SU-DHL-6 (cell line): ENCODE measurements at regions not wholly inside any gene's neighbourhood (a gene's known extent, or its start where the extent isn't known, plus 50 kb on each side); places are given as distances from the start of the nearest gene placed in this dataset.

Experiments used
- H2AFZ ChIP-seq: fragments of 200-600 bp; sonication (generic); 2 replicates; pipeline ENCODE4 v1.6.1; 2014; ENCODE audit warnings: low read depth, mild to moderate bottlenecking, moderate library complexity, mixed read lengths, antibody characterized with exemption, low read length; ENCODE audit not compliant: severe bottlenecking
- H3F3A ChIP-seq: fragments of 200-600 bp; shearing (Covaris generic); 2 replicates; pipeline ENCODE4 v1.6.0; 2016; ENCODE audit warnings: antibody characterized with exemption, mild to moderate bottlenecking; ENCODE audit not compliant: insufficient read depth
- H3K27ac ChIP-seq: fragments of 200-600 bp; sonication (generic); 2 replicates; pipeline ENCODE4 v1.5.1; 2016; ENCODE audit warnings: low read depth, mild to moderate bottlenecking, low read length, moderate library complexity, mixed read lengths
- H3K27me3 ChIP-seq: fragments of 200-600 bp; sonication (generic), shearing (Covaris generic); 2 replicates; pipeline ENCODE4 v1.6.0; 2014; ENCODE audit warnings: mild to moderate bottlenecking, low read length
- H3K36me3 ChIP-seq: fragments of 200-600 bp; sonication (generic); 2 replicates; pipeline ENCODE4 v1.6.1; 2014; ENCODE audit warnings: mild to moderate bottlenecking, low read length, mixed read lengths
- H3K4me2 ChIP-seq: fragments of 300-600, 200-600 bp; shearing (Covaris generic), sonication (generic); 2 replicates; pipeline ENCODE4 v1.6.0; 2014; ENCODE audit warnings: low read length, low read depth, mild to moderate bottlenecking; ENCODE audit not compliant: poor library complexity, severe bottlenecking
- H3K4me3 ChIP-seq: fragments of 200-600 bp; sonication (generic); 2 replicates; pipeline ENCODE4 v1.5.1; 2014; ENCODE audit warnings: antibody characterized with exemption, low read length, mild to moderate bottlenecking, mixed read lengths; ENCODE audit not compliant: insufficient read depth, poor library complexity, severe bottlenecking
- H3K79me2 ChIP-seq: fragments of 200-600 bp; sonication (generic); 2 replicates; pipeline ENCODE4 v1.6.1; 2014; ENCODE audit warnings: mild to moderate bottlenecking, low read length, moderate library complexity; ENCODE audit not compliant: insufficient read depth
- H3K9ac ChIP-seq: fragments of 200-600 bp; sonication (generic); 2 replicates; pipeline ENCODE4 v1.7.0; 2014; ENCODE audit warnings: mild to moderate bottlenecking, low read length
- H3K9me2 ChIP-seq: fragments of 200-600 bp; sonication (generic); replicated peaks from 2 replicates; pipeline ENCODE4 v1.6.1; 2014; ENCODE audit warnings: low read length; ENCODE audit not compliant: insufficient read depth
- H3K9me3 ChIP-seq: fragments of 200-600 bp; sonication (generic); 2 replicates; pipeline ENCODE4 v1.6.1; 2014; ENCODE audit warnings: low read length, mixed read lengths; ENCODE audit not compliant: insufficient read depth
- H4K20me1 ChIP-seq: fragments of 200-600 bp; sonication (generic); 2 replicates; pipeline ENCODE4 v1.6.1; 2014; ENCODE audit warnings: low read depth, mild to moderate bottlenecking, antibody characterized with exemption, low read length, moderate library complexity, mixed read lengths
- EZH2phosphoT487 ChIP-seq: fragments of 200-600 bp; sonication (generic), shearing (Covaris generic); conservative IDR thresholded peaks from 2 replicates; pipeline ENCODE4 v1.6.1; 2018; ENCODE audit warnings: mild to moderate bottlenecking, antibody characterized with exemption, low read length, moderate library complexity, mixed read lengths
- TF ChIP-seq, protein P1 (sequence below): fragments of 200-600 bp; sonication (generic); IDR thresholded peaks from one replicate; pipeline ENCODE4 v1.5.1; 2017; ENCODE audit warnings: antibody characterized with exemption, mild to moderate bottlenecking, low read length, moderate library complexity; ENCODE audit not compliant: insufficient read depth, poor library complexity, severe bottlenecking

DNA sequence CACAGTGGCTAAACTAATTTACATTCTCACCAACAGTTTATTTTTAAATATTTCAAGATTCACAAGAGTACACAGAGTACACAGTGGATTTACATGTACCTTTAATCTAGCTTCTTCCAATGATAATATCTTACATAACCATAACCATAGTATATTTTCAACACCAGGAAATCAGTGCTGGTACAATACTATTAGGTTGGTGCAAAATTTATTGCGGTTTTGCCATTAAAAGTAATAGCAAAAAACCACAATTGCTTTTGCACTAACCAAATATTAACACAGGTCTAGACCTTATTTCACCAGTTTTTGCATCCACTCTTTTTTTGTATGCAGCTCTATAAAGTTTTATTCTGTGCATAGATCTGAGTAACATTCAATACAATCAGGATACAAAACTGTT lies 163.0 kb downstream of the SCG2 start:
- H4K20me1 ChIP-seq: no peaks in the 10 kb centered on the region
- no peaks in the 10 kb centered on the region for H3K9me3 ChIP-seq
- no peaks in the 10 kb centered on the region for H3K9me2 ChIP-seq

DNA sequence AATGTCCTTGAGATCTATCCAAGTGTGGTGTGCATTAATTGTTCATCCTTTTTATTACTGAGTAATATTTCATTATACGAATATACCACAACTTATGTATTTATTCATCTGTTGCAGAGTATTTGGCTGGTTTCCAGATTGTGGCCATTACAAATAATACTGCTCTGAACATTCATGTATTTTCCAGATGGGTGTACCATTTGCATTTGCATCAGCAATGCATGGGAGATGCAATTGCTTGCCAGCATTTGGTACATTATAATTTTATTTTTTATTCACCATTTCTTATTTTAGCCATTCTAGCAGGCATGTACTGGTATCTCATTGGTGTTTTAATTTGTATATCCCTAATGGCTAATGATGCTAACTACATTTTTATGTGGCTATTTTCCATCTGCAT lies 162.4 kb downstream of the SCG2 start:
- Histone ChIP-seq H3K4me2 (no peak overlapping the region), H3F3A (no peaks in the 10 kb centered on the region), H3K9ac (no peak overlapping the region), H3K9me3 (no peaks in the 10 kb centered on the region), H3K36me3 (no peaks in the 10 kb centered on the region), H3K27me3 (no peaks in the 10 kb centered on the region), H3K9me2 (no peaks in the 10 kb centered on the region), H3K79me2 (no peaks in the 10 kb centered on the region), H3K27ac (no peak overlapping the region), H3K4me3 (no peak overlapping the region), H2AFZ (no peak overlapping the region), H4K20me1 (no peaks in the 10 kb centered on the region)
- no peak for TF ChIP-seq EZH2phosphoT487
- TF ChIP-seq, protein P1, sequence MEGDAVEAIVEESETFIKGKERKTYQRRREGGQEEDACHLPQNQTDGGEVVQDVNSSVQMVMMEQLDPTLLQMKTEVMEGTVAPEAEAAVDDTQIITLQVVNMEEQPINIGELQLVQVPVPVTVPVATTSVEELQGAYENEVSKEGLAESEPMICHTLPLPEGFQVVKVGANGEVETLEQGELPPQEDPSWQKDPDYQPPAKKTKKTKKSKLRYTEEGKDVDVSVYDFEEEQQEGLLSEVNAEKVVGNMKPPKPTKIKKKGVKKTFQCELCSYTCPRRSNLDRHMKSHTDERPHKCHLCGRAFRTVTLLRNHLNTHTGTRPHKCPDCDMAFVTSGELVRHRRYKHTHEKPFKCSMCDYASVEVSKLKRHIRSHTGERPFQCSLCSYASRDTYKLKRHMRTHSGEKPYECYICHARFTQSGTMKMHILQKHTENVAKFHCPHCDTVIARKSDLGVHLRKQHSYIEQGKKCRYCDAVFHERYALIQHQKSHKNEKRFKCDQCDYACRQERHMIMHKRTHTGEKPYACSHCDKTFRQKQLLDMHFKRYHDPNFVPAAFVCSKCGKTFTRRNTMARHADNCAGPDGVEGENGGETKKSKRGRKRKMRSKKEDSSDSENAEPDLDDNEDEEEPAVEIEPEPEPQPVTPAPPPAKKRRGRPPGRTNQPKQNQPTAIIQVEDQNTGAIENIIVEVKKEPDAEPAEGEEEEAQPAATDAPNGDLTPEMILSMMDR: no peak

More for the DNA sequence above, 163.0 kb downstream of the SCG2 start:
- TF ChIP-seq EZH2phosphoT487: no peak
- TF ChIP-seq, protein P1: no peak
- no peaks in the 10 kb centered on the region for H3K27me3 ChIP-seq
- no peak overlapping the region for H3K27ac ChIP-seq
- no peak overlapping the region for H2AFZ ChIP-seq
- H3K36me3 ChIP-seq: no peaks in the 10 kb centered on the region
- no peaks in the 10 kb centered on the region for H3K79me2 ChIP-seq
- H3K4me3 ChIP-seq: no peak overlapping the region
- no peaks in the 10 kb centered on the region for H3F3A ChIP-seq
- no peak overlapping the region for H3K4me2 ChIP-seq
- no peak overlapping the region for H3K9ac ChIP-seq

DNA sequence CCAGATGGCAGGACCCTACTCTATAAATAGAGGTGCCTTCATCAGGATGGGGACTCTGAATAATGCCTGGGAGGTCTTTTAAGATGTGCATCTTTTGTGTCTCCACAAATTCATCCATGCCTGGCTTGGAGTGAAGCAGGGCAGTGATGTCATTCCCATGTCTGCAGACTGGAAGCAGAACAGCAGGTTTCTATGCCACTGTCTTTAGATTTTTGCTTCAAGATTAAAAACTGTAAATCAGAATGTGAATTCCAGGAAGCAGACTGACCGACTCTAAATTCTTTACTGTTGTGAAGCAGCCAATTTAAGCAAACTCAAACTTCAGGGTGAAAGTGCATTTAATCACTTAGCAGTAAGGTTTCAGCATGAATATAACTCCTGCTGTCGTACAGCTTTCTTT lies 159.3 kb downstream of the SCG2 start:
- no peak overlapping the region for H2AFZ ChIP-seq

More for the DNA sequence above, 159.3 kb downstream of the SCG2 start:
- H3K9me3 ChIP-seq: no peaks in the 10 kb centered on the region
- TF ChIP-seq, protein P1: no peak
- TF ChIP-seq EZH2phosphoT487: no peak
- H3K4me2 ChIP-seq: no peak overlapping the region
- H3K4me3 ChIP-seq: no peak overlapping the region
- H3K27ac ChIP-seq: no peak overlapping the region
- no peaks in the 10 kb centered on the region for H3K9me2 ChIP-seq
- H3K36me3 ChIP-seq: no peaks in the 10 kb centered on the region
- no peaks in the 10 kb centered on the region for H3F3A ChIP-seq
- no peaks in the 10 kb centered on the region for H4K20me1 ChIP-seq
- H3K79me2 ChIP-seq: no peaks in the 10 kb centered on the region
- H3K9ac ChIP-seq: no peak overlapping the region
- no peaks in the 10 kb centered on the region for H3K27me3 ChIP-seq
